Astrocyte (in vitro differentiated cells and primary cell): ENCODE measurements at regions not wholly inside any gene's neighbourhood (a gene's known extent, or its start where the extent isn't known, plus 50 kb on each side); places are given as distances from the start of the nearest gene placed in this dataset.

Source experiments
- DNase-seq: peaks from one replicate; pipeline ENCODE4 v3.0.0-alpha.2; 2010; ENCODE audit warnings: low read depth
- FAIRE-seq: peaks from 2 replicates; lab custom pipeline; 2011; peaks lifted over from hg19 to GRCh38; lab: Jason Lieb, UNC
- H2AFZ ChIP-seq: 2 replicates; pipeline ENCODE4 v1.6.0; 2012; ENCODE audit warnings: low read depth, low read length, inconsistent platforms
- H3K27ac ChIP-seq: 2 replicates; pipeline ENCODE4 v1.5.1; 2011; ENCODE audit warnings: low read depth, low read length, inconsistent platforms
- H3K27me3 ChIP-seq: 2 replicates; pipeline ENCODE4 v1.6.0; 2011; ENCODE audit warnings: low read length, inconsistent platforms; ENCODE audit not compliant: insufficient read depth
- H3K36me3 ChIP-seq: 2 replicates; pipeline ENCODE4 v1.5.1; 2011; ENCODE audit warnings: low read length, inconsistent platforms; ENCODE audit not compliant: insufficient read depth
- H3K4me1 ChIP-seq: 2 replicates; pipeline ENCODE4 v1.5.1; 2011; ENCODE audit warnings: low read length, inconsistent platforms; ENCODE audit not compliant: insufficient read depth
- H3K4me2 ChIP-seq: 2 replicates; pipeline ENCODE4 v1.6.0; 2012; ENCODE audit warnings: low read length, inconsistent platforms
- H3K4me3 ChIP-seq: 2 replicates; pipeline ENCODE4 v1.5.1; 2011; ENCODE audit warnings: low read depth, mild to moderate bottlenecking, low read length, inconsistent platforms; ENCODE audit not compliant: insufficient read depth
- H3K79me2 ChIP-seq: 2 replicates; pipeline ENCODE4 v1.6.0; 2012; ENCODE audit warnings: mild to moderate bottlenecking, low read length, inconsistent platforms; ENCODE audit not compliant: insufficient read depth
- H3K9ac ChIP-seq: 2 replicates; pipeline ENCODE4 v1.6.0; 2012; ENCODE audit warnings: mild to moderate bottlenecking, low read length, inconsistent platforms
- H3K9me3 ChIP-seq: 2 replicates; pipeline ENCODE4 v1.5.1; 2012; ENCODE audit warnings: low read depth, mild to moderate bottlenecking, low read length, inconsistent platforms; ENCODE audit not compliant: insufficient read depth
- H4K20me1 ChIP-seq: 2 replicates; pipeline ENCODE4 v1.6.0; 2012; ENCODE audit warnings: low read length, inconsistent platforms; ENCODE audit not compliant: insufficient read depth
- H3K27ac Mint-ChIP-seq: one replicate; pipeline ENCODE4 v1.8.0; 2021; ENCODE audit warnings: mild to moderate bottlenecking, mixed read lengths; ENCODE audit not compliant: unreplicated experiment
- H3K27me3 Mint-ChIP-seq: one replicate; pipeline ENCODE4 v1.8.0; 2021; ENCODE audit warnings: low read depth, mixed read lengths; ENCODE audit not compliant: unreplicated experiment
- H3K36me3 Mint-ChIP-seq: one replicate; pipeline ENCODE4 v1.8.0; 2021; ENCODE audit warnings: low read depth, mixed read lengths; ENCODE audit not compliant: unreplicated experiment
- H3K4me1 Mint-ChIP-seq: one replicate; pipeline ENCODE4 v1.8.0; 2021; ENCODE audit warnings: low read depth, mixed read lengths; ENCODE audit not compliant: unreplicated experiment
- H3K4me3 Mint-ChIP-seq: one replicate; pipeline ENCODE4 v1.8.0; 2021; ENCODE audit warnings: mild to moderate bottlenecking, moderate library complexity, mixed read lengths; ENCODE audit not compliant: unreplicated experiment
- H3K9me3 Mint-ChIP-seq: one replicate; pipeline ENCODE4 v1.8.0; 2021; ENCODE audit warnings: mild to moderate bottlenecking, mixed read lengths; ENCODE audit not compliant: unreplicated experiment
- CTCF ChIP-seq: IDR thresholded peaks from 2 replicates; pipeline ENCODE4 v1.5.1; 2011; ENCODE audit warnings: low read depth, mild to moderate bottlenecking, inconsistent platforms, low read length, moderate library complexity; ENCODE audit not compliant: insufficient read depth
- EZH2 ChIP-seq: IDR thresholded peaks from 2 replicates; pipeline ENCODE4 v1.6.1; 2012; ENCODE audit warnings: mild to moderate bottlenecking, low read length, inconsistent platforms; ENCODE audit not compliant: insufficient read depth

- H3K27me3 ChIP-seq, result no peaks in the 10 kb centered on the region
- Mint-ChIP-seq H3K4me1 (peaks cover 19% of the 10 kb centered on the region), H3K4me3 (no peak overlapping the region), H3K27me3 (no peaks in the 10 kb centered on the region), H3K27ac (no peak overlapping the region), H3K36me3 (no peaks in the 10 kb centered on the region), H3K9me3 (peaks cover 3% of the 10 kb centered on the region)
- no peaks in the 10 kb centered on the region for H4K20me1 ChIP-seq
- H3K79me2 ChIP-seq, result no peaks in the 10 kb centered on the region
- H3K27ac ChIP-seq, result no peak overlapping the region
- FAIRE-seq (no peak), DNase-seq (no peak)
- H3K9ac ChIP-seq, result no peak overlapping the region
- peaks cover 16% of the 10 kb centered on the region for H3K4me1 ChIP-seq
- TF ChIP-seq EZH2 (no peak), CTCF (no peak)
- H2AFZ ChIP-seq, result no peak overlapping the region
- no peaks in the 10 kb centered on the region for H3K36me3 ChIP-seq
- no peak overlapping the region for H3K4me3 ChIP-seq
- H3K4me2 ChIP-seq, result no peak overlapping the region
- H3K9me3 ChIP-seq, result no peaks in the 10 kb centered on the region
Observed at GRCh38 chr1:162982364-162982763, 86.8 kb upstream of the RGS4 start.

- H3K9ac ChIP-seq, result no peak overlapping the region
- no peak overlapping the region for H3K4me3 Mint-ChIP-seq
- no peak overlapping the region for H3K27ac Mint-ChIP-seq
Observed at GRCh38 chr1:162977944-162978568, 91.1 kb upstream of the RGS4 start.

More at GRCh38 chr1:162977944-162978568, 91.1 kb upstream of the RGS4 start:
- H3K9me3 ChIP-seq, result peaks cover 4% of the 10 kb centered on the region
- H3K27me3 Mint-ChIP-seq, result no peaks in the 10 kb centered on the region
- no peaks in the 10 kb centered on the region for H3K79me2 ChIP-seq
- peak overlapping the region; percentile 11 for H2AFZ ChIP-seq
- no peak overlapping the region for H3K4me3 ChIP-seq
- no peaks in the 10 kb centered on the region for H4K20me1 ChIP-seq
- TF ChIP-seq CTCF, result no peak
- no peak for DNase-seq
- H3K36me3 Mint-ChIP-seq, result no peaks in the 10 kb centered on the region
- no peak for FAIRE-seq
- H3K4me1 ChIP-seq, result peaks cover 13% of the 10 kb centered on the region
- H3K4me2 ChIP-seq, result no peak overlapping the region
- no peaks in the 10 kb centered on the region for H3K9me3 Mint-ChIP-seq
- no peaks in the 10 kb centered on the region for H3K36me3 ChIP-seq
- H3K27me3 ChIP-seq, result no peaks in the 10 kb centered on the region
- no peak overlapping the region for H3K27ac ChIP-seq
- H3K4me1 Mint-ChIP-seq, result peaks cover 14% of the 10 kb centered on the region
